KMS-11 (cell line): ENCODE measurements at regions not wholly inside any gene's neighbourhood (a gene's known extent, or its start where the extent isn't known, plus 50 kb on each side); places are given as distances from the start of the nearest gene placed in this dataset.

Experiments
- H2AFZ ChIP-seq: fragments of 200-600 bp; sonication (generic); 2 replicates; pipeline ENCODE4 v1.6.1; 2016; ENCODE audit warnings: antibody characterized with exemption, mixed run types, low read depth
- H3K27ac ChIP-seq: fragments of 200-600 bp; sonication (generic); 2 replicates; pipeline ENCODE4 v1.6.1; 2016; ENCODE audit warnings: mild to moderate bottlenecking, mixed run types
- H3K27me3 ChIP-seq: fragments of 200-600 bp; sonication (generic); 2 replicates; pipeline ENCODE4 v1.6.1; 2017; ENCODE audit warnings: mild to moderate bottlenecking, low read depth, mixed run types, moderate library complexity; ENCODE audit not compliant: insufficient read depth
- H3K36me3 ChIP-seq: fragments of 200-600 bp; sonication (generic); 2 replicates; pipeline ENCODE4 v1.6.1; 2017; ENCODE audit warnings: mild to moderate bottlenecking, mixed run types; ENCODE audit not compliant: insufficient read depth
- H3K4me1 ChIP-seq: fragments of 200-600 bp; sonication (generic); 2 replicates; pipeline ENCODE4 v1.6.1; 2016; ENCODE audit warnings: mild to moderate bottlenecking, low read depth, mixed run types; ENCODE audit not compliant: poor library complexity, severe bottlenecking
- H3K4me2 ChIP-seq: fragments of 200-600 bp; sonication (generic); 2 replicates; pipeline ENCODE4 v1.7.0; 2016; ENCODE audit warnings: mild to moderate bottlenecking, mixed run types
- H3K4me3 ChIP-seq: fragments of 200-600 bp; sonication (generic); IDR thresholded peaks from 2 replicates; pipeline ENCODE4 v1.6.1; 2017; ENCODE audit warnings: low read depth, low read length, mixed read lengths; ENCODE audit not compliant: insufficient read depth
- H3K79me2 ChIP-seq: fragments of 200-600 bp; sonication (generic); 2 replicates; pipeline ENCODE4 v1.6.1; 2016; ENCODE audit warnings: low read depth, mixed run types; ENCODE audit not compliant: insufficient read depth
- H3K9ac ChIP-seq: fragments of 200-600 bp; sonication (generic); 2 replicates; pipeline ENCODE4 v1.6.1; 2016; ENCODE audit warnings: mild to moderate bottlenecking, mixed run types
- H4K20me1 ChIP-seq: fragments of 200-600 bp; sonication (generic); 2 replicates; pipeline ENCODE4 v1.6.1; 2016; ENCODE audit warnings: mild to moderate bottlenecking, mixed run types; ENCODE audit not compliant: insufficient read depth
- TF ChIP-seq, protein P1 (sequence below): fragments of 200-600 bp; sonication (generic); conservative IDR thresholded peaks from 2 replicates; pipeline ENCODE4 v1.6.1; 2017; ENCODE audit warnings: low read depth, mild to moderate bottlenecking, antibody characterized with exemption, low read length, moderate library complexity, mixed read lengths

- no peak overlapping the region for H3K9ac ChIP-seq
- H3K27me3 ChIP-seq: peaks cover 29% of the 10 kb centered on the region
- H3K4me2 ChIP-seq: no peak overlapping the region
- H3K27ac ChIP-seq: no peak overlapping the region
- no peaks in the 10 kb centered on the region for H3K36me3 ChIP-seq
- H3K4me1 ChIP-seq: no peaks in the 10 kb centered on the region
- no peaks in the 10 kb centered on the region for H3K79me2 ChIP-seq
- H4K20me1 ChIP-seq: no peaks in the 10 kb centered on the region
- no peak overlapping the region for H3K4me3 ChIP-seq
- TF ChIP-seq, protein P1, sequence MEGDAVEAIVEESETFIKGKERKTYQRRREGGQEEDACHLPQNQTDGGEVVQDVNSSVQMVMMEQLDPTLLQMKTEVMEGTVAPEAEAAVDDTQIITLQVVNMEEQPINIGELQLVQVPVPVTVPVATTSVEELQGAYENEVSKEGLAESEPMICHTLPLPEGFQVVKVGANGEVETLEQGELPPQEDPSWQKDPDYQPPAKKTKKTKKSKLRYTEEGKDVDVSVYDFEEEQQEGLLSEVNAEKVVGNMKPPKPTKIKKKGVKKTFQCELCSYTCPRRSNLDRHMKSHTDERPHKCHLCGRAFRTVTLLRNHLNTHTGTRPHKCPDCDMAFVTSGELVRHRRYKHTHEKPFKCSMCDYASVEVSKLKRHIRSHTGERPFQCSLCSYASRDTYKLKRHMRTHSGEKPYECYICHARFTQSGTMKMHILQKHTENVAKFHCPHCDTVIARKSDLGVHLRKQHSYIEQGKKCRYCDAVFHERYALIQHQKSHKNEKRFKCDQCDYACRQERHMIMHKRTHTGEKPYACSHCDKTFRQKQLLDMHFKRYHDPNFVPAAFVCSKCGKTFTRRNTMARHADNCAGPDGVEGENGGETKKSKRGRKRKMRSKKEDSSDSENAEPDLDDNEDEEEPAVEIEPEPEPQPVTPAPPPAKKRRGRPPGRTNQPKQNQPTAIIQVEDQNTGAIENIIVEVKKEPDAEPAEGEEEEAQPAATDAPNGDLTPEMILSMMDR: no peak
- no peak overlapping the region for H2AFZ ChIP-seq
Measured at GRCh38 chr17:73952480-73953205, 250.8 kb upstream of the RPL38 start.

GRCh38 chr17:73953206-73954033, 250.1 kb upstream of the RPL38 start:
- Histone ChIP-seq H4K20me1 (no peaks in the 10 kb centered on the region), H3K4me1 (no peaks in the 10 kb centered on the region), H3K9ac (no peak overlapping the region), H3K4me3 (no peak overlapping the region), H3K27ac (no peak overlapping the region), H3K79me2 (no peaks in the 10 kb centered on the region), H3K36me3 (no peaks in the 10 kb centered on the region), H3K4me2 (no peak overlapping the region), H2AFZ (no peak overlapping the region), H3K27me3 (peaks cover 37% of the 10 kb centered on the region)
- TF ChIP-seq, protein P1: no peak

- H3K27me3 ChIP-seq: peaks cover 47% of the 10 kb centered on the region; the same call in 1 of the 2 replicates
- H3K27ac ChIP-seq: no peak overlapping the region
- no peak overlapping the region for H2AFZ ChIP-seq
- H3K4me3 ChIP-seq: no peak overlapping the region
- no peak overlapping the region for H3K4me2 ChIP-seq
- no peaks in the 10 kb centered on the region for H3K36me3 ChIP-seq
- H3K4me1 ChIP-seq: no peaks in the 10 kb centered on the region
- no peak overlapping the region for H3K9ac ChIP-seq
- no peaks in the 10 kb centered on the region for H4K20me1 ChIP-seq
- no peaks in the 10 kb centered on the region for H3K79me2 ChIP-seq
- TF ChIP-seq, protein P1: no peak
Measured at GRCh38 chr17:73954951-73955350, 248.5 kb upstream of the RPL38 start.

DNA sequence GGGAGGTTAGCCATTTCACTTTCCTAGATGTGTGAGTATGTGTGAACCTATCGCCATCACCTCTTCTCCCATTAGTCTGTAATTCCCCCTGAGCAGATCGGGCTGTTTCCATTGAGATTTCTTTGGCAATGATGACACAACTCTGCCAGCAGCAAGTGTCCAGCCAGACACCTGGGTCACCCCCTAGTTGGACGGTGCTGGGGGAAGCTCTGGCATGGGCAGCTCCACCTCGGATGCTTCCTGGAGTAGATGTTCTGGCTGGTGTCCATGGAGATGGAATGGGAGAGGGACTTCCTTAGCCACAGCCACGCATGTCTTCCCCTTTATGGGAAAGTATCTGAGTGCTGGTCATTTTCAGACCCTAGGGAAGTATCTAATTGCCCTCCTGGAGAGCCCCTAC, 247.9 kb upstream of the RPL38 start:
- peaks cover 44% of the 10 kb centered on the region; the same call in 1 of the 2 replicates for H3K27me3 ChIP-seq
- H3K4me2 ChIP-seq: no peak overlapping the region
- no peaks in the 10 kb centered on the region for H3K36me3 ChIP-seq
- H2AFZ ChIP-seq: no peak overlapping the region
- H3K4me1 ChIP-seq: no peaks in the 10 kb centered on the region
- no peak overlapping the region for H3K9ac ChIP-seq
- TF ChIP-seq, protein P1: no peak
- H3K4me3 ChIP-seq: no peak overlapping the region
- H3K79me2 ChIP-seq: no peaks in the 10 kb centered on the region
- no peaks in the 10 kb centered on the region for H4K20me1 ChIP-seq
- no peak overlapping the region for H3K27ac ChIP-seq
